Mononuclear cell (primary cell): ENCODE measurements at regions not wholly inside any gene's neighbourhood (a gene's known extent, or its start where the extent isn't known, plus 50 kb on each side); places are given as distances from the start of the nearest gene placed in this dataset.
"Not testable (repeated sequence)": the region's sequence is repeated elsewhere in the genome, so short reads cannot be mapped to it uniquely, and the experiment has no call there.

ENCODE experiments used
- H3K27me3 ChIP-seq: 2 replicates; pipeline ENCODE4 v1.6.0; 2011; ENCODE audit warnings: low read length, control low read depth; ENCODE audit not compliant: insufficient read depth
- H3K4me1 ChIP-seq: 2 replicates; pipeline ENCODE4 v1.5.1; 2011; ENCODE audit warnings: mild to moderate bottlenecking, low read length, control low read depth; ENCODE audit not compliant: insufficient read depth
- H3K4me3 ChIP-seq: 2 replicates; pipeline ENCODE4 v1.5.1; 2011; ENCODE audit warnings: mild to moderate bottlenecking, low read length, moderate library complexity
- H3K9me3 ChIP-seq: 2 replicates; pipeline ENCODE4 v1.5.1; 2011; ENCODE audit warnings: low read depth, mild to moderate bottlenecking, control low read depth, low read length

- Histone ChIP-seq H3K4me1 (peaks cover 12% of the 10 kb centered on the region), H3K4me3 (peak overlapping the region; percentile 40), H3K9me3 (no peaks in the 10 kb centered on the region), H3K27me3 (no peaks in the 10 kb centered on the region)
Measured at GRCh38 chr7:351681-352480, 61.9 kb downstream of the FOXL3 start.

GRCh38 chr7:353746-354325, 63.9 kb downstream of the FOXL3 start:
- no peaks in the 10 kb centered on the region for H3K27me3 ChIP-seq
- peaks cover 12% of the 10 kb centered on the region for H3K4me1 ChIP-seq
- H3K9me3 ChIP-seq, result no peaks in the 10 kb centered on the region
- no peak overlapping the region for H3K4me3 ChIP-seq

GRCh38 chr7:354597-355470, 64.9 kb downstream of the FOXL3 start:
- H3K9me3 ChIP-seq, result no peaks in the 10 kb centered on the region
- no peaks in the 10 kb centered on the region for H3K27me3 ChIP-seq
- H3K4me1 ChIP-seq, result peaks cover 17% of the 10 kb centered on the region
- H3K4me3 ChIP-seq, result no peak overlapping the region

GRCh38 chr7:355568-355967, 65.6 kb downstream of the FOXL3 start:
- Histone ChIP-seq H3K4me3 (no peak overlapping the region), H3K4me1 (peaks cover 24% of the 10 kb centered on the region), H3K9me3 (no peaks in the 10 kb centered on the region), H3K27me3 (no peaks in the 10 kb centered on the region)

- Histone ChIP-seq H3K9me3 (no peaks in the 10 kb centered on the region), H3K4me3 (no peak overlapping the region)
Measured at GRCh38 chr7:356087-356486, 66.1 kb downstream of the FOXL3 start.

GRCh38 chr7:356691-357462, 66.9 kb downstream of the FOXL3 start:
- Histone ChIP-seq H3K4me3 (no peak overlapping the region), H3K9me3 (no peaks in the 10 kb centered on the region), H3K4me1 (peaks cover 26% of the 10 kb centered on the region), H3K27me3 (no peaks in the 10 kb centered on the region)

More at GRCh38 chr7:356087-356486, 66.1 kb downstream of the FOXL3 start:
- Histone ChIP-seq H3K4me1 (peaks cover 26% of the 10 kb centered on the region), H3K27me3 (no peaks in the 10 kb centered on the region)

DNA sequence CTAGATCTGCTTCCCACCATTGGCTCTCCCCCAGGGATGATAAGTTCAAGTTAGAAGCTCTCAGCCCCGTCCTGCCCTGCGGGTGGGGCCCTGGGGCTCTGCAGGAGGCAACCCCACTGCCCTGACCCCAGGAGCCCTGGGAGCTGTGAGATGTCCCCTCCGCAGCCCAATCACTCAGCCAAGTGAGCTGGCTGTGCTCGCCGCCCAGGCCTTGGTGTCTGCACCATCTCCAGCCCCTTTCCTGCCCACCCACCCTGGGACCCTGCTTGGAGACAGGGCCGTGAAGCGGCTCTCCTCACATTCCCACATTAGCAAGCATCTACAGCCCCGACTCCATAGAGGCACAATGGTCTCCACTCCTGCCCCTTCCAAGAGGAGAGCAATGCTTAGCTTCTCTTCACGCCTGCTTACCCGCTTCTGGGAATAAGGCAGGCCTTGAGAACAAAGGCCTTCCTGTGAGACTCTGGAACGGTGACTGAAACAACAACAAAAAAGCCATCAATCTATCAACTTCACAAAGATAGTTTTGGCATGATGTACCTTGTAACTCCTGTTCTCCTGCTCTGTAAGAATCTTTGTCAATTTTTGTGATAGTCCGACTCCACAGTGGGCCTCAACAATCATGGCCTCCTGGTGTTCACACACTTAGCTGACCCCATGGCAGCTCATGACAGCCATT, 67.7 kb downstream of the FOXL3 start:
- no peak overlapping the region for H3K4me3 ChIP-seq
- no peaks in the 10 kb centered on the region for H3K9me3 ChIP-seq
- H3K27me3 ChIP-seq, result no peaks in the 10 kb centered on the region
- peaks cover 25% of the 10 kb centered on the region for H3K4me1 ChIP-seq

DNA sequence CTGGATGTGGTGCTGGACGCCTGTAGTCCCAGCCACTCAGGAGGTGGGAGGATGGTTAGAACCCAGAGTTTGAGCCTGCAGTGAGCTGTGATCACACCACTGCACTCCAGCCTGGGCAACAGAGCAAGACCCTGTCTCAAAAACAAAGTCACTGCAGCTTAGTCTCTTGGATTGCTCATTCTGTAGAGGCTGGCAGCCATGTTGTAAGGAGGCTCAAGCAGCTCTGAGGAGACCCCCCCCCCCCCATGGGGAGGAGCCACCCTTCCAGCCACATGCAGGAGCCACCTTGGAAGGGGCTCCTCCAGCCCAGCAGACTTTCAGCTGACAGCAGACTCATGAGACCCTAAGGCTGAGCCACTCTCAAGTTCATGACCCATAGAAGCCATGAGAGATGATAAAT, 68.4 kb downstream of the FOXL3 start:
- no peaks in the 10 kb centered on the region for H3K9me3 ChIP-seq
- no peak overlapping the region for H3K4me3 ChIP-seq
- peaks cover 31% of the 10 kb centered on the region for H3K4me1 ChIP-seq
- H3K27me3 ChIP-seq, result no peaks in the 10 kb centered on the region

DNA sequence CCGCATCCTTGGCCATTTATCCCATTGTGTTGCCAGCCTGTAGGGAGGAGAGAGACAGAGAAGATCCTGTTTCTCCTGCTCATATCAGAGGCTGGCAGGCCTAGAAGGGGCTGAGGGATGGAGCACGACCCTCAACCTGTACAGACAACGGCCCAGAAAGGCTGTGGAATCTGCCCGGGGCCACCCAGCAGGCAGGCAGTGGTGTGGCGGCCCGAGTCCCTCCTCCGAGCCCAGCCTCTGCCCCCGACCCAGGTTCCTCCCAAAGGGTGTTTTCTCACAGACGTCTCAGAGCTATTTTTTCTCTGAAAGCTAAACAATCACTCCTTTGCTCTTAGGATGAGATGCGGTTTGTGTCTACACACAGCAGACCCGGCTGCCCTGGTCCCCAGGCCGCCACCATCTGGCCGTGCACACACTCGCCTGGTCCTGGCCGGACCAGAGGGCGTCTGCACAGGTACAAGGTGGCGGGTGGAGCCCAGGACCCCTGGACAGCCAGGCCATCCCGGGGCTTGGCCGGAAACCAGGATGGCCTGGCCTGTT, 69.3 kb downstream of the FOXL3 start:
- Histone ChIP-seq H3K27me3 (no peaks in the 10 kb centered on the region), H3K4me3 (no peak overlapping the region), H3K4me1 (peaks cover 39% of the 10 kb centered on the region), H3K9me3 (no peaks in the 10 kb centered on the region)

- Histone ChIP-seq H3K4me3 (no peak overlapping the region), H3K4me1 (peaks cover 43% of the 10 kb centered on the region), H3K27me3 (no peaks in the 10 kb centered on the region), H3K9me3 (no peaks in the 10 kb centered on the region)
Measured at GRCh38 chr7:359766-360361, 69.9 kb downstream of the FOXL3 start.

GRCh38 chr7:360454-361100, 70.6 kb downstream of the FOXL3 start:
- Histone ChIP-seq H3K27me3 (no peaks in the 10 kb centered on the region), H3K4me1 (peaks cover 46% of the 10 kb centered on the region), H3K9me3 (no peaks in the 10 kb centered on the region), H3K4me3 (no peak overlapping the region)

GRCh38 chr7:361182-361581, 71.2 kb downstream of the FOXL3 start:
- H3K4me3 ChIP-seq, H3K9me3 ChIP-seq, H3K27me3 ChIP-seq: not testable (repeated sequence)
- H3K4me1 ChIP-seq, result peaks cover 52% of the 10 kb centered on the region

GRCh38 chr7:361680-362401, 71.9 kb downstream of the FOXL3 start:
- Histone ChIP-seq H3K27me3 (no peaks in the 10 kb centered on the region), H3K4me1 (peaks cover 54% of the 10 kb centered on the region), H3K4me3 (no peak overlapping the region), H3K9me3 (no peaks in the 10 kb centered on the region)
